Rectal smooth muscle tissue (tissue), 1 donor: ENCODE measurements at regions not wholly inside any gene's neighbourhood (a gene's known extent, or its start where the extent isn't known, plus 50 kb on each side); places are given as distances from the start of the nearest gene placed in this dataset.

Experiments
- H3K27ac ChIP-seq: one replicate; pipeline ENCODE4 v1.7.0; 2013; ENCODE audit warnings: low read depth, low read length, inconsistent platforms
- H3K27me3 ChIP-seq: one replicate; pipeline ENCODE4 v1.7.0; 2013; ENCODE audit warnings: low read length; ENCODE audit not compliant: control insufficient read depth, insufficient read depth
- H3K36me3 ChIP-seq: one replicate; pipeline ENCODE4 v1.7.0; 2013; ENCODE audit warnings: low read length; ENCODE audit not compliant: control insufficient read depth, insufficient read depth
- H3K4me1 ChIP-seq: one replicate; pipeline ENCODE4 v1.7.0; 2013; ENCODE audit warnings: low read length; ENCODE audit not compliant: control insufficient read depth, insufficient read depth
- H3K4me3 ChIP-seq: one replicate; pipeline ENCODE4 v1.7.0; 2013; ENCODE audit warnings: low read length
- H3K9ac ChIP-seq: one replicate; pipeline ENCODE4 v1.7.0; 2013; ENCODE audit warnings: low read length

DNA sequence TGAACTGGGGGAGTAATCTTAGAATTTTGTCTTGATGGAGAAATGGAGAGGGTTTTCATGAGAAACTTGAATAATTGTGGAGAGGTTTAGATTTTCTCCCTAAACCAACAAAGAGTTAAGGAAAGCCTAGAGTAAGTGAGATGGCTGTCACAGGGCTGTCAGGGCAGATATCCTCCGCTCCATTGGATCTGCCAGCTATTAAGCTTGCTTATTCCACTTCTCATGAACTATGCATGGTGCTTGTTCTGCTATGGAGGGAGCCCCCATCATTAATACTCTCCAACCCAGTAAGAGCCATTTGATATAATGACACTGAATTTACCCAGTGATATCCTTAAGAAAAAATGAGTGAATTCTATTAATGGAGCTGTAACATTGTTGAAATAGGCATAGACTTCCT, 342.8 kb upstream of the MTNR1B start:
- Histone ChIP-seq H3K4me1 (no peaks in the 10 kb centered on the region), H3K4me3 (no peak overlapping the region), H3K27me3 (no peaks in the 10 kb centered on the region), H3K36me3 (no peaks in the 10 kb centered on the region), H3K27ac (no peak overlapping the region), H3K9ac (no peak overlapping the region)

DNA sequence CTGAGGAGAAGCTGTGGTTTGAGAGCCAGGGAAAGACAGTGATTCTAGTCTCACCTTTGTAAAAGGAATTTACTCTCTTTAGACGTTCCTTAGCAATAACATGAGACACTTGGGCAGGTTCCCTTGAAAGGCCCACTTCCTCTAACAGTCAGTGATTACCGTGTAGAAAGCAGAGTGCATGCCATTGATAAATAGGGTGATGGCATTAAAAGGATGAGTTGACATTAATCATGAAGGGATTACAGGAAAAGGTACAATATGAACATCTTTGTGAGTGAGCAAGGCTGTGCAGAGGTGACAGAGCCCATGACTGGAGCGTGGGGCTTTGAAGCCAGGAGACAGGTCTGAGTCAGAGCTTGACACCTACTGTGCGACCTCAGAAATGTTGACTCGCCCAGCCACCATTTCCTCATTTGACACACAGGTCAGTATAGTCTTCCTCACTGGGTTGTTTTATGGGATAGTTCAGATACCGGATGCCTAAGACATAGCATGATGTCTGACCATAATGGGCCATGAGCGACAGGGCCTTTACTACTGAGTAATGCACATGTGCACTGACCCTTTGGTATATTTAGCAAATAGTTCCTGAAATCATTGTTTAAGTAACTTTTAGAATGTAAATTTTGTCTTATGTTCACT, 341.7 kb upstream of the MTNR1B start:
- no peak overlapping the region for H3K27ac ChIP-seq

DNA sequence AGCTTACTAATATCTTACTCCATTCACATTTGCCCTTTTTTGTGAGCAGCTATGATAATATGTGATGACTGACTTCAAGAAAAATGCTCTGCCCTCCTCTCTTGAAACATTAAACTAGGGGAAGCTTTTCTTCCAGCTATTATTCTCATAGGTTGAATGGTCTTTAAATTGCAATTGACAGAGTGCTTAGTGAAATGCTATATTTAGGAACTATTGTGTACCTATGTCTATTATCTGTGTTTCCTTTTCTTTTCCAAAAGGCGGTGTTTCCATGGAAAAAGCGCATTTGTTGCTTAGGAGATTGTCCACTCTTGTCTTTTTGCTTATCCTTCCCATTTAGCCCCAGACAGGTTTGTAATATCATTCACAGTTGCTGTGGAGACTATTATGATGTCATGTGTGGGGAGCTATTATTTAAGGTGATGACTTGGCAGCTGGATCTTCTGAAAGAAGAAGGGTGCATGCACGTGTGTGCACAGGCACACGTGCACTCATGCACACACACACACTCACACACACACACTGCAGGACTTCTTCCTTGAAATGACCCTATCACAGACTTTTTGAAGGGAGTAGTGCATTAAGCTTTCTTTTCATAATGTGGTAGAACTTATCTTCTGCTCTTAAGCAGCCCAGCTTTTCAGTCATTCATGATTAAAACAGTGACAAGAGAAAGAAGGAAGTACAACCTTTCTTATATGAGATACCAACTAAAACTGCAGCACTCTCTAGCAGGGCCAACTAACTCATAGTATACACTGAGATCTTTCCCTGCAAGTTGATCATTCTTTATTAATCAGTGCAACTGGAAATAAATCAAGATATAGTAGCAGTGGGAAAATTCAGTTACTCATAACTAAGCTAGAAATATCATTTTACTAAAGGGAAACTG, 340.8 kb upstream of the MTNR1B start:
- no peak overlapping the region for H3K9ac ChIP-seq
- no peaks in the 10 kb centered on the region for H3K36me3 ChIP-seq
- no peak overlapping the region for H3K27ac ChIP-seq
- no peaks in the 10 kb centered on the region for H3K27me3 ChIP-seq
- no peak overlapping the region for H3K4me3 ChIP-seq
- no peaks in the 10 kb centered on the region for H3K4me1 ChIP-seq

More for the DNA sequence above, 341.7 kb upstream of the MTNR1B start:
- no peak overlapping the region for H3K9ac ChIP-seq
- H3K4me3 ChIP-seq = no peak overlapping the region
- H3K27me3 ChIP-seq = no peaks in the 10 kb centered on the region
- no peaks in the 10 kb centered on the region for H3K36me3 ChIP-seq
- H3K4me1 ChIP-seq = no peaks in the 10 kb centered on the region

DNA sequence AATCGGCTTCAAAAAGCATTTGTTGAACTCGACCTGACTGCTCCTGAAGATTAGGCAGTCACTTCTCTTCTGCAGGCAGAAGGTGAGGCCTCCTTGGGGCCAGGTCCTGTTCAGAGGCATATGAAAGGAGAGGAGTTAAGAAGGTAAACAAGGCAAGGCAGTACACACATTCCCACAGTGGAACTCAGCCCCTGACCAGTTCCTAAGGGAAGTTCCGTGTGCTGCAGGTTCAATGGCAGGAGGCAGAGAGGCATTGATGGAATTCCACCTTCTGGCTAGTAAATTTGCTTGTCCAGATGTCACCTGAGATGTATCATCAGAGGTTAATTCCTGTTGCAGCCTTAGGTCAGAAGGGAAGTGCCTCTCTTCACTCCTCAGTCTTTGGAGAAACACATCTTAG, 337.0 kb upstream of the MTNR1B start:
- no peaks in the 10 kb centered on the region for H3K36me3 ChIP-seq
- no peaks in the 10 kb centered on the region for H3K4me1 ChIP-seq
- H3K4me3 ChIP-seq = no peak overlapping the region
- no peaks in the 10 kb centered on the region for H3K27me3 ChIP-seq
- H3K27ac ChIP-seq = no peak overlapping the region
- H3K9ac ChIP-seq = no peak overlapping the region

DNA sequence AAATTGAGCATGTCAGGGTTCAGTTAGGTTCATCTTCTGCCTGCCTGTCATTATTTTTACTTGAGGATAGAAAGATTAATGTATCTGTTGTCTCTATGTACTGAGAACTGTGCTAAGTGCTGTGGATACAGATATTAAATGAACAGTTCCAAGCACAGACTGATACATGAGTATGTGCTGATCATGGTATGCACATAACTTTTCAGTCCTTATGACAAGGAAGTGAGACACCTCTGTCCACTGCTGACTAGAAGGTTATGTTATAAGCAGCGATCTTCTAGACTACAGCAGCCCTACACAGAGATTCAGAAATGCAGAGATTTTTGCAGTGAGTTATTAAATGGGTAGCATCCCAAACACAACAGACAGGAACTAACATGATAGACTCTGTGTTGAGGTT, 335.6 kb upstream of the MTNR1B start:
- Histone ChIP-seq H3K36me3 (no peaks in the 10 kb centered on the region), H3K4me3 (no peak overlapping the region), H3K9ac (no peak overlapping the region)

DNA sequence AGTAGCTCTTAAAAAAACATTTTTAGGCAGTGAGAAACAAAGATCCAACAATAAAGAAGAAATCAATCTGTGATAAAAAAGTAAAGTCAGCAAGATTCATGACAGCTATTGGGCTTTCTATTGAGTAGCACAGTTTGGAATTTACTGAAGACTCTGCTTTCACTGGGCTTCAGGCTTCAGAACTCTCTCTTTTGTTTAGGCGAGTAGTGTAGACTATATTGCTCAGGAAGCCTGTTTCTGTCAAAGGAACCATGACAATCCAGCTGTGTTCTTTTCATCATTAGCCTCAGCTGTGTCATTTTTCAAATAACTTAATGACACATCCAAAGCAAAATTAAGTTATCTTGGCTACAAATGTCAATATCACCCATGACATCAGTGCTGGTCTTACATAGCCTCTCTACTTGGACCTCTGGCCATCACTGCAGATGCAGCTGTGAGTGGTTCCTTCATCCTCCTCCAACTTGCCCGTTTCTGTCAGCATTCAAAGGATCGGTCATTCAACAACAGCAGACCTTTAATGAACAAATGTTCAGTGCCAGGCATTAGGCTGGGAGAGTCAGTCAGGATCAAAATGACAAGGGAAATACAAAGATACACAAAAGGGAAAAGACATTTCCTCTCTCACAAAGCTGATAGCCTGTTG, 332.8 kb upstream of the MTNR1B start:
- no peaks in the 10 kb centered on the region for H3K27me3 ChIP-seq
- no peak overlapping the region for H3K27ac ChIP-seq
- no peak overlapping the region for H3K4me3 ChIP-seq
- no peaks in the 10 kb centered on the region for H3K4me1 ChIP-seq
- no peaks in the 10 kb centered on the region for H3K36me3 ChIP-seq
- no peak overlapping the region for H3K9ac ChIP-seq

More for the DNA sequence above, 335.6 kb upstream of the MTNR1B start:
- no peak overlapping the region for H3K27ac ChIP-seq
- H3K4me1 ChIP-seq = no peaks in the 10 kb centered on the region
- no peaks in the 10 kb centered on the region for H3K27me3 ChIP-seq

DNA sequence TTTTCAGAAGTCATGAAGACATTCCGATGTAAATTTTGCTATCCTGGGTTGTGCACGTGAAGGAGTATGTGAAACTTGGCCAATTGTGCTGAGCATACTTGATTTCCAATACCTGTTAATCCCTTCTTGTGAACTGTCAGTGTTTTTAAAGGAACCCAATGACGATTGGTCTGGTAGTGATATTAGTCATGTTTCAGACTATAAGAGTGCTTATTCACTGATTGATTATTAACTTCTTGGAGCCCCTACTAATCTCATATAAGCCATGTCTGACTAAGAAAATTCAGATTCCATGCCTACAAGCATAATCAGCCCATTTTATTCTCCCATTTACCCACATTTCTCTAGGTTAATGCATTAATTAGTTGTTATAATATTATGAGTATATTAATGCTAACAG, 330.8 kb upstream of the MTNR1B start:
- Histone ChIP-seq H3K27me3 (no peaks in the 10 kb centered on the region), H3K4me3 (no peak overlapping the region), H3K4me1 (no peaks in the 10 kb centered on the region), H3K36me3 (no peaks in the 10 kb centered on the region), H3K9ac (no peak overlapping the region), H3K27ac (no peak overlapping the region)

DNA sequence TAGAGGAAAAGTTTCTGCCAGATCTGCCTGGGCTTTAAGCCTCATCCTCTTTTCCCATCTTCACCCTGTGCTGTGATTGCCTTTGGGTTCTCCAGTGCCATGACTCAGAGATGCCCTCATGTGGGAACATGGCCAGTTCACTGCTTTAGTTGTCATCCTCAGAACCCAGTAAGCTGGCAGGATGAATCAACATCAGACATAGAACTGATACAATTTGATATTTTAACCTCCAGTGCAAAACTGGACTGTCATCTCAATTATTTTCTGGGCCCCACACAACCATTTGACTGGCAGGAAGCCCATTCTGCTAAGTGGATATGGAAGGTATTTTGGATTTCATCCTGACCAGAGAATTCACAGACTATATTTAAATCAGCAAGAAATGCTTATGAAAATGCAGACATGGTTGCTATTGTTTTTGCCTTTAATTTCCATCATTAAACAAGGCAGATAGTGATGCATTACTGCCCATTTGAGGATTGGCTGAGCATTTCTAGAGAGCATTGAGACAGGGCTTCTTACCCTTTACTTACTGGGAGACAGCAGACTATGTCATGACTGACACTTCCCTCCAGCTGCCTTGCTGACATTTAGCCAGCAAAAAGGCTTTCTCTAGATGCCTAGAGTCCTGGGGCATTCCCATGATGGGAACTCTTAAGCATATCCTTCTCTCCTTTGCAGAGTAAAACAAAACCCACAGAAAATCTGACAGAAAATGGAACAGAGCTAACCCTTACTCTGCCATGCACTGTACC, 327.1 kb upstream of the MTNR1B start:
- Histone ChIP-seq H3K4me3 (no peak overlapping the region), H3K9ac (no peak overlapping the region), H3K27me3 (no peaks in the 10 kb centered on the region), H3K36me3 (no peaks in the 10 kb centered on the region), H3K4me1 (no peaks in the 10 kb centered on the region), H3K27ac (no peak overlapping the region)

DNA sequence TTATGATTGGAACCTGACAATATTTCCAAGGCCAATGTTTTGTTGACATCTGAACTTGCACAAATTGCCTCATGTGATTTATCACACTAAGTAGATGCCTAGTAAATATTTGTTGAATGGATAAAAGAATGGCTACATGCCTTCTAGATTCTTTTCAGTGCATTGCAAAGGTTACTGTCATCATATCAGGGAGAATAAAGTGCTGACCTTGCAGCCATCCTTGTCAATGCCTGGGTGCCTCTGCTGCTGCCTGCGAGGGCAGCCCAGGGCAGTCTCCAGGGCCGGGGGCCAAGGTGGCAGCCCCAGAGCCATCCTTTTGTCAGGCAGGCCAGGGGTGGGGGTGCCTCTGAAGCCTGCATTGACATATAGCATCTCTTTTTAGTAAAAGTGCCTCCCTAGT, 325.6 kb upstream of the MTNR1B start:
- H3K4me3 ChIP-seq = no peak overlapping the region
- H3K27ac ChIP-seq = no peak overlapping the region
- no peak overlapping the region for H3K9ac ChIP-seq
- no peaks in the 10 kb centered on the region for H3K27me3 ChIP-seq
- H3K36me3 ChIP-seq = no peaks in the 10 kb centered on the region
- H3K4me1 ChIP-seq = no peaks in the 10 kb centered on the region

DNA sequence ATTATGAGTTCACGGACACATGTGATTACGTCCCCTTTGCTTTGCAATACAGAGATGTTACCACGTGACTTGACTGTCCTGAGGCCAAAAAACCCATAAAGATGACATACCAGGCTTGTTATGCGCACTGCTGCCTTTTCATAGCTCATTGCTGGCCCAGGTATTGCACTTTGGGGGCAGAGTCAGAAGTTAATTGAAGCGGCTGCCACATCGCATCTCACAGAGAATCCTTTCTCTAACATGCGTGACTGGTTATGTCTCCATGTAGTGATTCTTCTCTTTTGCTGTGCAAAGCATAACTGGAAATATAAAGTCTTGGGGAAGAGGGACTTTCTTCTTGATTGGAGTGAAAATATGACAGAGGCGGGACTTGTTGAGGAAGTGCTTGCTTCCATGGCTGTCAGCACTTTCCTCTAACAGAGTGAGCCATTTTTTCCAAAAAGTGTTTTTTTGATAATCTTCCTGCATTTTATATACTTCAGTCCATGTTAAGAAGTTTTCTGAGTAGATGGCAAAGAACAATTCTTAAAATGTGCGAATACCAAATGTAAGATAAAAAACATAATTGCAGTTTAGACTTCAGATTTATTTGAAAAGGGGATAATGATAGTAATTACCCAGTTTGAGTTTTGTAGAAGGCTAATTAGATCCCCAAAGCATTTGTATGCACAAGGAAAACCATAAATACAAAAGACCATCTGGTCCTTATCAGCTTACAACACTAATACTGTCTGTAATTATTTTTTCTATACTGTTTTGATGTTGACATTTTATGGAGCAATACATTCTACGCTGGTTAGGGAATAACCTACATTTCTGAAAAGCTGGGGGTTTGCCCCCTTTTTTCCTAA, 324.6 kb upstream of the MTNR1B start:
- no peaks in the 10 kb centered on the region for H3K4me1 ChIP-seq
- no peak overlapping the region for H3K9ac ChIP-seq
- no peaks in the 10 kb centered on the region for H3K27me3 ChIP-seq
- no peaks in the 10 kb centered on the region for H3K36me3 ChIP-seq
- no peak overlapping the region for H3K4me3 ChIP-seq
- no peak overlapping the region for H3K27ac ChIP-seq

DNA sequence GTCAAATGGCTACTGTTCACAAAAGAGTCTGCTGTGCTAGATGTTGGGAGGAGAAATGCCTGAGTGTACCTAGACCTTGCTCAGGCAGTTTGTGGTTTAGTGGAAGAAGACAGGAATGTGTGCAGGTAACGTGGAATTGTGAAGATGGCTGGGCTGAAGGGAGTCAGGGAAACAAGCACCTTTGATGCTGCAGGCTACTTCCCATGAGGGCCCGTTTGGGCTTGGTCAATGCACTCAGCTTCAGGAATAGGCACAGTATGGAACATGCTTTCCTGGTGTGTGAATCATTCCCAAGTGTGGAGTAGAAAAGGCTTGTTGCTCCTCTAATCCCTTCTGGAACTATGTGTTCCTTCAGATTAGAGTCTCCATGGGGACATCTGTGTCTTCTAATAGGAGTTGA, 318.3 kb upstream of the MTNR1B start:
- Histone ChIP-seq H3K9ac (no peak overlapping the region), H3K4me3 (no peak overlapping the region), H3K27ac (no peak overlapping the region), H3K27me3 (no peaks in the 10 kb centered on the region), H3K4me1 (no peaks in the 10 kb centered on the region), H3K36me3 (no peaks in the 10 kb centered on the region)
